Liver (tissue), 3 donors: ENCODE measurements at regions not wholly inside any gene's neighbourhood (a gene's known extent, or its start where the extent isn't known, plus 50 kb on each side); places are given as distances from the start of the nearest gene placed in this dataset.

Experiments
- EGR1 ChIP-seq, 2 donors: IDR thresholded peaks; 2 replicates each; pipeline ENCODE4 v1.6.1; 2016 to 2018; ENCODE audit warnings: antibody characterized with exemption in 2 of 2, low read depth in 2 of 2
- FOXA1 ChIP-seq: IDR thresholded peaks from 2 replicates; pipeline ENCODE4 v1.6.1; 2016; ENCODE audit warnings: antibody characterized with exemption
- RAD21 ChIP-seq, 2 donors: IDR thresholded peaks; 2 replicates each; pipeline ENCODE4 v1.6.1; 2016; ENCODE audit warnings: antibody characterized with exemption in 2 of 2, mild to moderate bottlenecking in 2 of 2
- TAF1 ChIP-seq: conservative IDR thresholded peaks from 2 replicates; pipeline ENCODE4 v1.6.1; 2016; ENCODE audit warnings: antibody characterized with exemption, mild to moderate bottlenecking
- TF ChIP-seq, protein P1 (sequence below): fragments of 150-350 bp; IDR thresholded peaks from 2 replicates; pipeline ENCODE4 v1.5.1; 2017; ENCODE audit warnings: improper control_type of control experiment, low read depth, low read length; ENCODE audit not compliant: missing input control
- TF ChIP-seq, protein P2 (sequence below): IDR thresholded peaks from 2 replicates; pipeline ENCODE4 v1.6.1; 2016; ENCODE audit warnings: antibody characterized with exemption
- TF ChIP-seq, protein P3 (sequence below): IDR thresholded peaks from 2 replicates; pipeline ENCODE4 v1.6.1; 2016; ENCODE audit warnings: antibody characterized with exemption, mild to moderate bottlenecking
- donor health status: healthy.
- donor health status: healthy.

DNA sequence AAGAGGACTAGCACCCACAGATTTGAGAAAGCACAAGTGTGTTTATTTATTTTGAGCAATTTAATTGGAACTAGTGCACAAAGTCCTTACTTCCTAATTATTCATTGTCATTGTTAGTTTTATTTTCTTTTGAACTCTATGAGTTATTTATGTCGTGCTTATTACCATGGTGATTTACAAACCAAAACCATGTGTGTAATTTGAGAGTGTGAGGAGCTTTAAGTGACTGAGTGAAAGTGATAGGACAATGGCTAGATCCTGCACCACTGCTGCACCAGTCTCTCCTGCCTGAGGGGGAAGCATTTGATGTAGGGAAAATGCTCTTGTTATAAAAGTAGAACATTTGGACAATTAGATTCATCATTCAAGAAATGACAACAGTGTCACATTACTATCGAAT, 172.3 kb upstream of the KLF12 start:
- TF ChIP-seq, protein P1, sequence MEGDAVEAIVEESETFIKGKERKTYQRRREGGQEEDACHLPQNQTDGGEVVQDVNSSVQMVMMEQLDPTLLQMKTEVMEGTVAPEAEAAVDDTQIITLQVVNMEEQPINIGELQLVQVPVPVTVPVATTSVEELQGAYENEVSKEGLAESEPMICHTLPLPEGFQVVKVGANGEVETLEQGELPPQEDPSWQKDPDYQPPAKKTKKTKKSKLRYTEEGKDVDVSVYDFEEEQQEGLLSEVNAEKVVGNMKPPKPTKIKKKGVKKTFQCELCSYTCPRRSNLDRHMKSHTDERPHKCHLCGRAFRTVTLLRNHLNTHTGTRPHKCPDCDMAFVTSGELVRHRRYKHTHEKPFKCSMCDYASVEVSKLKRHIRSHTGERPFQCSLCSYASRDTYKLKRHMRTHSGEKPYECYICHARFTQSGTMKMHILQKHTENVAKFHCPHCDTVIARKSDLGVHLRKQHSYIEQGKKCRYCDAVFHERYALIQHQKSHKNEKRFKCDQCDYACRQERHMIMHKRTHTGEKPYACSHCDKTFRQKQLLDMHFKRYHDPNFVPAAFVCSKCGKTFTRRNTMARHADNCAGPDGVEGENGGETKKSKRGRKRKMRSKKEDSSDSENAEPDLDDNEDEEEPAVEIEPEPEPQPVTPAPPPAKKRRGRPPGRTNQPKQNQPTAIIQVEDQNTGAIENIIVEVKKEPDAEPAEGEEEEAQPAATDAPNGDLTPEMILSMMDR: no peak
- no peak for TF ChIP-seq EGR1 (IDR thresholded peaks at IDR 0.05; ENCODE audit: low read depth in 2 of 2)
- TF ChIP-seq FOXA1: no peak
- TF ChIP-seq TAF1: no peak
- TF ChIP-seq, protein P2, sequence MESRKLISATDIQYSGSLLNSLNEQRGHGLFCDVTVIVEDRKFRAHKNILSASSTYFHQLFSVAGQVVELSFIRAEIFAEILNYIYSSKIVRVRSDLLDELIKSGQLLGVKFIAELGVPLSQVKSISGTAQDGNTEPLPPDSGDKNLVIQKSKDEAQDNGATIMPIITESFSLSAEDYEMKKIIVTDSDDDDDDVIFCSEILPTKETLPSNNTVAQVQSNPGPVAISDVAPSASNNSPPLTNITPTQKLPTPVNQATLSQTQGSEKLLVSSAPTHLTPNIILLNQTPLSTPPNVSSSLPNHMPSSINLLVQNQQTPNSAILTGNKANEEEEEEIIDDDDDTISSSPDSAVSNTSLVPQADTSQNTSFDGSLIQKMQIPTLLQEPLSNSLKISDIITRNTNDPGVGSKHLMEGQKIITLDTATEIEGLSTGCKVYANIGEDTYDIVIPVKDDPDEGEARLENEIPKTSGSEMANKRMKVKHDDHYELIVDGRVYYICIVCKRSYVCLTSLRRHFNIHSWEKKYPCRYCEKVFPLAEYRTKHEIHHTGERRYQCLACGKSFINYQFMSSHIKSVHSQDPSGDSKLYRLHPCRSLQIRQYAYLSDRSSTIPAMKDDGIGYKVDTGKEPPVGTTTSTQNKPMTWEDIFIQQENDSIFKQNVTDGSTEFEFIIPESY: no peak
- TF ChIP-seq, protein P3, sequence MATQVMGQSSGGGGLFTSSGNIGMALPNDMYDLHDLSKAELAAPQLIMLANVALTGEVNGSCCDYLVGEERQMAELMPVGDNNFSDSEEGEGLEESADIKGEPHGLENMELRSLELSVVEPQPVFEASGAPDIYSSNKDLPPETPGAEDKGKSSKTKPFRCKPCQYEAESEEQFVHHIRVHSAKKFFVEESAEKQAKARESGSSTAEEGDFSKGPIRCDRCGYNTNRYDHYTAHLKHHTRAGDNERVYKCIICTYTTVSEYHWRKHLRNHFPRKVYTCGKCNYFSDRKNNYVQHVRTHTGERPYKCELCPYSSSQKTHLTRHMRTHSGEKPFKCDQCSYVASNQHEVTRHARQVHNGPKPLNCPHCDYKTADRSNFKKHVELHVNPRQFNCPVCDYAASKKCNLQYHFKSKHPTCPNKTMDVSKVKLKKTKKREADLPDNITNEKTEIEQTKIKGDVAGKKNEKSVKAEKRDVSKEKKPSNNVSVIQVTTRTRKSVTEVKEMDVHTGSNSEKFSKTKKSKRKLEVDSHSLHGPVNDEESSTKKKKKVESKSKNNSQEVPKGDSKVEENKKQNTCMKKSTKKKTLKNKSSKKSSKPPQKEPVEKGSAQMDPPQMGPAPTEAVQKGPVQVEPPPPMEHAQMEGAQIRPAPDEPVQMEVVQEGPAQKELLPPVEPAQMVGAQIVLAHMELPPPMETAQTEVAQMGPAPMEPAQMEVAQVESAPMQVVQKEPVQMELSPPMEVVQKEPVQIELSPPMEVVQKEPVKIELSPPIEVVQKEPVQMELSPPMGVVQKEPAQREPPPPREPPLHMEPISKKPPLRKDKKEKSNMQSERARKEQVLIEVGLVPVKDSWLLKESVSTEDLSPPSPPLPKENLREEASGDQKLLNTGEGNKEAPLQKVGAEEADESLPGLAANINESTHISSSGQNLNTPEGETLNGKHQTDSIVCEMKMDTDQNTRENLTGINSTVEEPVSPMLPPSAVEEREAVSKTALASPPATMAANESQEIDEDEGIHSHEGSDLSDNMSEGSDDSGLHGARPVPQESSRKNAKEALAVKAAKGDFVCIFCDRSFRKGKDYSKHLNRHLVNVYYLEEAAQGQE: no peak
- no peak for TF ChIP-seq RAD21 (IDR thresholded peaks at IDR 0.05)
